Keratinocyte (primary cell): ENCODE measurements at regions not wholly inside any gene's neighbourhood (a gene's known extent, or its start where the extent isn't known, plus 50 kb on each side); places are given as distances from the start of the nearest gene placed in this dataset.

Experiments
- CTCF ChIP-seq, 3 experiments: IDR thresholded peaks in 1 of 3; conservative IDR thresholded peaks in 1 of 3; optimal IDR thresholded peaks in 1 of 3; 2 replicates in 2 of 3; 3 replicates in 1 of 3; pipeline versions ENCODE3 to v1.5.1; 2011; ENCODE audit warnings: low read length in 3 of 3, mild to moderate bottlenecking in 3 of 3, moderate library complexity in 2 of 3, control low read depth in 1 of 3, inconsistent platforms in 1 of 3; ENCODE audit not compliant: insufficient read depth in 2 of 3; ENCODE audit errors: extremely low read depth in 1 of 3
- EZH2 ChIP-seq: IDR thresholded peaks from one replicate; pipeline ENCODE4 v1.6.1; 2012; ENCODE audit warnings: inconsistent platforms, mild to moderate bottlenecking, low read length, moderate library complexity

- TF ChIP-seq EZH2 (no peak), CTCF (optimal IDR thresholded peaks at IDR 0.05 in 1 of 3, IDR thresholded peaks at IDR 0.05 in 1 of 3, conservative IDR thresholded peaks at IDR 0.05 in 1 of 3; ENCODE audit: extremely low read depth in 1 of 3, insufficient read depth in 2 of 3, low read length in 3 of 3) (no peak)
These were observed 74.3 kb upstream of the PLEKHG7 start for GRCh38 chr12:92628476-92628875.
